A549 (cell line): ENCODE measurements at regions not wholly inside any gene's neighbourhood (a gene's known extent, or its start where the extent isn't known, plus 50 kb on each side); places are given as distances from the start of the nearest gene placed in this dataset.

Source experiments
- ATAC-seq, 2 experiments: fragments of 200-7000 bp in 1 of 2; fragments of >200 bp in 1 of 2; cut with Nextera tagmentation in 1 of 2; cut with Tn5 transposase in 1 of 2; 3 replicates each; pipeline versions ENCODE4 v1.8.0 to v1.9.1; 2018 to 2020; ENCODE audit warnings: mild to moderate bottlenecking in 1 of 2, moderate library complexity in 1 of 2
- CTCF ChIA-PET: fragments of 300-600 bp; sonication (Branson Sonifier 250); formaldehyde crosslinking; extraction: SDS; loops from one replicate; lab custom pipeline; 2021; ENCODE audit warnings: antibody characterized with exemption, inconsistent platforms; lab: Yijun Ruan, JAX
- POLR2A ChIA-PET: fragments of 350-600 bp; formaldehyde crosslinking; extraction: SDS; loops from one replicate; lab custom pipeline; 2021; ENCODE audit warnings: antibody characterized with exemption, inconsistent platforms; lab: Yijun Ruan, JAX
- DNase-seq, 2 experiments: peaks; one replicate each; pipeline versions ENCODE4 v3.0.0 to v3.0.0-alpha.2; 2011 to 2016; ENCODE audit warnings: low read depth in 1 of 2, low spot score in 1 of 2
- FAIRE-seq: peaks from 2 replicates; lab custom pipeline; 2011; peaks lifted over from hg19 to GRCh38; lab: Jason Lieb, UNC
- H3K27ac ChIP-seq, 2 experiments: fragments of >200 bp; sonication (Bioruptor Twin); formaldehyde crosslinking; 3 replicates each; pipeline ENCODE4 v1.5.1; 2016 to 2017
- H3K4me1 ChIP-seq: fragments of >200 bp; sonication (Bioruptor Twin); formaldehyde crosslinking; 3 replicates; pipeline ENCODE4 v1.6.1; 2016
- H3K4me2 ChIP-seq: fragments of >200 bp; sonication (Bioruptor Twin); formaldehyde crosslinking; 3 replicates; pipeline ENCODE4 v1.6.1; 2016
- H3K4me3 ChIP-seq: fragments of >200 bp; sonication (Bioruptor Twin); formaldehyde crosslinking; 3 replicates; pipeline ENCODE4 v1.5.1; 2016
- H3K9me3 ChIP-seq: fragments of >200 bp; sonication (Bioruptor Twin); formaldehyde crosslinking; 3 replicates; pipeline ENCODE4 v1.6.1; 2016
- BCL3 ChIP-seq: fragments of >200 bp; sonication (Bioruptor Twin); formaldehyde crosslinking; IDR thresholded peaks from 3 replicates; pipeline ENCODE4 v1.6.1; 2016
- CBX2 ChIP-seq: fragments of 200-600 bp; sonication (generic); IDR thresholded peaks from 2 replicates; pipeline ENCODE4 v1.6.1; 2016; ENCODE audit warnings: low read depth, mild to moderate bottlenecking, borderline replicate concordance
- CEBPB ChIP-seq, 2 experiments: fragments of >200 bp in 1 of 2; sonication (Bioruptor Twin) in 1 of 2; formaldehyde crosslinking in 1 of 2; IDR thresholded peaks; 2 replicates each; pipeline ENCODE4 v1.6.1; 2012 to 2016
- CHD2 ChIP-seq: fragments of 150-350 bp; IDR thresholded peaks from 2 replicates; pipeline ENCODE4 v1.6.1; 2014; ENCODE audit warnings: low read length; ENCODE audit not compliant: partially characterized antibody
- CHD4 ChIP-seq: fragments of 200-600 bp; sonication (generic); IDR thresholded peaks from 2 replicates; pipeline ENCODE4 v1.6.1; 2016; ENCODE audit warnings: antibody characterized with exemption, mild to moderate bottlenecking, borderline replicate concordance
- CTCF ChIP-seq: fragments of >200 bp; sonication (Bioruptor Twin); formaldehyde crosslinking; IDR thresholded peaks from 3 replicates; pipeline ENCODE4 v1.5.1; 2016
- EHF ChIP-seq: fragments of 250-450 bp; sonication (Bioruptor Pico); IDR thresholded peaks from 2 replicates; pipeline ENCODE4 v1.5.0; 2020; ENCODE audit warnings: mild to moderate bottlenecking
- EHMT2 ChIP-seq: fragments of 200-600 bp; sonication (generic); IDR thresholded peaks from 2 replicates; pipeline ENCODE4 v1.6.1; 2016; ENCODE audit warnings: antibody characterized with exemption, low read depth, mild to moderate bottlenecking, moderate library complexity
- EP300 ChIP-seq, 2 experiments: fragments of >200 bp; sonication (Bioruptor Twin); formaldehyde crosslinking; IDR thresholded peaks; 2 replicates in 1 of 2; 3 replicates in 1 of 2; pipeline ENCODE4 v1.6.1; 2016 to 2017
- FOSB ChIP-seq: fragments of 250-450 bp; sonication (Bioruptor Pico); IDR thresholded peaks from 2 replicates; pipeline ENCODE4 v1.5.0; 2020; ENCODE audit warnings: mild to moderate bottlenecking, moderate library complexity
- HDAC2 ChIP-seq: fragments of 200-600 bp; sonication (generic); IDR thresholded peaks from 2 replicates; pipeline ENCODE4 v1.6.1; 2016
- HEYL ChIP-seq: fragments of 250-450 bp; sonication (Bioruptor Pico); IDR thresholded peaks from 2 replicates; pipeline ENCODE4 v1.8.0; 2021; ENCODE audit warnings: mild to moderate bottlenecking, moderate library complexity
- HOXA7 ChIP-seq: fragments of 250-450 bp; sonication (Bioruptor Pico); IDR thresholded peaks from 2 replicates; pipeline ENCODE4 v1.5.0; 2020; ENCODE audit warnings: mild to moderate bottlenecking, moderate library complexity
- HOXB13 ChIP-seq: fragments of 250-450 bp; sonication (Bioruptor Pico); IDR thresholded peaks from 2 replicates; pipeline ENCODE4 v1.5.0; 2020; ENCODE audit warnings: low read depth, mild to moderate bottlenecking, moderate library complexity
- HOXB5 ChIP-seq: fragments of 250-450 bp; sonication (Bioruptor Pico); IDR thresholded peaks from 2 replicates; pipeline ENCODE4 v1.5.0; 2020; ENCODE audit warnings: mild to moderate bottlenecking, moderate library complexity
- JUN ChIP-seq, 2 experiments: fragments of >200 bp; sonication (Bioruptor Twin); formaldehyde crosslinking; IDR thresholded peaks; 2 replicates in 1 of 2; 3 replicates in 1 of 2; pipeline ENCODE4 v1.6.1; 2016 to 2017
- JUNB ChIP-seq: fragments of >200 bp; sonication (Bioruptor Twin); formaldehyde crosslinking; IDR thresholded peaks from 2 replicates; pipeline ENCODE4 v1.6.1; 2016
- MAFK ChIP-seq: fragments of 450-650 bp; IDR thresholded peaks from 2 replicates; pipeline ENCODE4 v1.6.1; 2014; ENCODE audit not compliant: partially characterized antibody
- MAZ ChIP-seq: fragments of 150-350 bp; IDR thresholded peaks from 2 replicates; pipeline ENCODE4 v1.6.1; 2014; ENCODE audit warnings: antibody characterized with exemption, low read depth, low read length, borderline replicate concordance
- NR3C1 ChIP-seq: fragments of >200 bp; sonication (Bioruptor Twin); formaldehyde crosslinking; IDR thresholded peaks from 3 replicates; pipeline ENCODE4 v1.6.1; 2017
- POLR2AphosphoS2 ChIP-seq: conservative IDR thresholded peaks from 2 replicates; pipeline ENCODE4 v1.6.1; 2012; ENCODE audit warnings: low read length, improper control_type of control experiment, inconsistent platforms
- RAD21 ChIP-seq, 2 experiments: fragments of >200 bp in 1 of 2; sonication (Bioruptor Twin) in 1 of 2; formaldehyde crosslinking in 1 of 2; IDR thresholded peaks in 1 of 2; conservative IDR thresholded peaks in 1 of 2; 2 replicates in 1 of 2; 3 replicates in 1 of 2; pipeline ENCODE4 v1.6.1; 2012 to 2018; ENCODE audit warnings: inconsistent platforms in 1 of 2
- RARB ChIP-seq: fragments of 250-450 bp; sonication (Bioruptor Pico); IDR thresholded peaks from 2 replicates; pipeline ENCODE4 v1.8.0; 2021; ENCODE audit warnings: mild to moderate bottlenecking, moderate library complexity
- RCOR1 ChIP-seq: fragments of 150-350 bp; IDR thresholded peaks from 2 replicates; pipeline ENCODE4 v1.6.1; 2014; ENCODE audit warnings: antibody characterized with exemption, low read length, low read depth
- TP53 ChIP-seq: fragments of 250-450 bp; sonication (Bioruptor Pico); IDR thresholded peaks from 2 replicates; pipeline ENCODE4 v1.5.0; 2021; ENCODE audit warnings: mild to moderate bottlenecking, moderate library complexity
- ZFP36 ChIP-seq: fragments of 450-650 bp; IDR thresholded peaks from 2 replicates; pipeline ENCODE4 v1.6.1; 2014; ENCODE audit warnings: borderline replicate concordance; ENCODE audit not compliant: partially characterized antibody
- ZNF302 ChIP-seq: fragments of 250-450 bp; sonication (Bioruptor Pico); IDR thresholded peaks from 2 replicates; pipeline ENCODE4 v1.9.0; 2021; ENCODE audit warnings: inconsistent platforms, mild to moderate bottlenecking, moderate library complexity
- ZSCAN20 ChIP-seq: fragments of 250-450 bp; sonication (Bioruptor Pico); IDR thresholded peaks from 2 replicates; pipeline ENCODE4 v1.8.0; 2022; ENCODE audit warnings: mild to moderate bottlenecking, moderate library complexity
- WGBS: methylation state at CpG from one replicate; pipeline ENCODE4 v1.1.6; 2017; ENCODE audit errors: missing lambda C conversion rate; 5-methylcytosine and 5-hydroxymethylcytosine counted together

GRCh38 chr3:34145796-34146195, 347.4 kb downstream of the PDCD6IP start:
- CTCF ChIA-PET, result no interaction called here
- FAIRE-seq, result no peak
- Histone ChIP-seq H3K4me2 (no peak overlapping the region), H3K9me3 (no peaks in the 10 kb centered on the region; the same call in 2 of the 3 replicates), H3K4me3 (no peak overlapping the region)
- TF ChIP-seq MAZ, result no peak
- no peak for TF ChIP-seq FOSB (CRISPR knock-in tag)
- no peak for TF ChIP-seq CBX2
- TF ChIP-seq RAD21 (conservative IDR thresholded peaks at IDR 0.05 in 1 of 2, IDR thresholded peaks at IDR 0.05 in 1 of 2), result no peak
- no peak for TF ChIP-seq MAFK
- no peak for TF ChIP-seq RCOR1
- TF ChIP-seq CEBPB (IDR thresholded peaks at IDR 0.05), result no peak
- TF ChIP-seq CHD2, result no peak
- no peak for TF ChIP-seq JUNB
- TF ChIP-seq RARB (CRISPR knock-in tag), result no peak
- TF ChIP-seq, all 56 proteins: peak for 0
- POLR2A ChIA-PET, result no interaction called here
- WGBS, result 16% methylated on average over 3 of the region's 3 CpGs
- Histone ChIP-seq H3K4me1 (no peaks in the 10 kb centered on the region), H3K27ac (no peak overlapping the region)
- DNase-seq, result no peak
- ATAC-seq, result no peak

GRCh38 chr3:34146596-34146995, 348.2 kb downstream of the PDCD6IP start:
- ChIA-PET POLR2A (no interaction called here), CTCF (no interaction called here)
- Histone ChIP-seq H3K4me1 (no peaks in the 10 kb centered on the region), H3K27ac (no peak overlapping the region), H3K4me3 (no peak overlapping the region), H3K4me2 (no peak overlapping the region), H3K9me3 (no peaks in the 10 kb centered on the region)
- FAIRE-seq (no peak), DNase-seq (no peak), ATAC-seq (no peak)
- TF ChIP-seq EHMT2, result no peak
- no peak for TF ChIP-seq CTCF
- TF ChIP-seq HEYL (CRISPR knock-in tag), result no peak
- TF ChIP-seq HOXB13, result no peak
- TF ChIP-seq EP300 (IDR thresholded peaks at IDR 0.05), result no peak
- TF ChIP-seq TP53 (CRISPR knock-in tag), result no peak
- TF ChIP-seq EHF (CRISPR knock-in tag), result no peak
- no peak for TF ChIP-seq HDAC2
- no peak for TF ChIP-seq CHD4
- no peak for TF ChIP-seq BCL3
- TF ChIP-seq HOXB5 (CRISPR knock-in tag), result no peak
- TF ChIP-seq CEBPB (IDR thresholded peaks at IDR 0.05), result no peak
- TF ChIP-seq JUN (IDR thresholded peaks at IDR 0.05), result no peak
- no peak for TF ChIP-seq ZNF302 (CRISPR knock-in tag)
- no peak for TF ChIP-seq ZSCAN20 (CRISPR knock-in tag)
- no peak for TF ChIP-seq CBX2
- no peak for TF ChIP-seq NR3C1
- TF ChIP-seq ZFP36, result no peak
- TF ChIP-seq POLR2AphosphoS2, result no peak
- no peak for TF ChIP-seq HOXA7 (CRISPR knock-in tag)
